NCI-H524 (cell line): ENCODE measurements at regions not wholly inside any gene's neighbourhood (a gene's known extent, or its start where the extent isn't known, plus 50 kb on each side); places are given as distances from the start of the nearest gene placed in this dataset.
"Not testable (repeated sequence)": the region's sequence is repeated elsewhere in the genome, so short reads cannot be mapped to it uniquely, and the experiment has no call there.

Source experiments
- DNase-seq, 2 experiments: peaks; one replicate each; lab custom pipeline; 2025; lab: John Stamatoyannopoulos, UW

DNA sequence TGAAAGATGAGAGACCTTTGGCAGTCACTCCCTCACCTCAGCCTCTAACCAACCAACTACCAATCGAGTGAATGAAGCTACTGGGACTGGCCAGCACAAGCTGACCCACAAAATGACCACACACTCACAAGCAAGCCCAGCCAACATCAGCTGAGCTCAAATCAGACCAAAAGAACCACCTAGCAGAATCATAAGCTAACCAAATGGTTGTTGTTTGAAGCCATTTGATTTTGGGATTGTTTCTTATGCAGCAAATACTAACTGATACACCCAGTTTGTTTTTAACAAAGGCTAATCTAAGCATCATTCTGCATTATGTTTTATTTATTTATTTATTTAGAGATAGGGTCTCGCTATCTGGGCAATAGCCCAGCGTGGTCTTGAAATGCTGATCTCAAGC, 310.4 kb downstream of the SETD4 start:
- DNase-seq = no peak

DNA sequence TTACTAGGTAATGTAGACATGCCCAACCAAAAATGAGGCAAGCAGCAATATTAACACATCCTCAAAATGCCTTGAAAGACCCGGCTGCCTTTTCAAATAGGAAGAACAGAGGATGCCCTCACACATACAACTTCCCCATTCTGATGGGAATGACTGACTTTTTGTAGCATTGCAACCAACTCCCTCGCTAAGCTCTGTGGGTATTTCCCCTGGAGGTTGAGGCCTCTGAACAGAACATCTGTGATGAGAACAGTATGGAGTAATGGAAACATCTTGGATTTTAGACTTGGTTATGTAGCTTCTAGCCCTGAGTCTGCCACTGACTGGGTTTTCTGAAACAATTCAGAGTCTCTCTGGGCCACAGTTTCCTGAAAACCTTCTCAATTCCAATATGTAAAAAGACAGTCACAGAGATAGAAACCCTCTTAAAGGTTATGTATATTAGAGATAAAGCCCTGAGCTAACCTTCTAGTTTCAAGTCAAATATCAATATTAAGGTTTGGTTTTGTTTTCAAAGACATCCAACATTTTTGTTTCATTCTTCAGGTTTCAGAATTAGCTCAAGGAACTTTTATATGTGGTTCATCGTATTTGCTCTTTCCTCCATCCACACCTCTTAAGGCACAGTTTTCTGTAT, 311.5 kb downstream of the SETD4 start:
- no peak for DNase-seq

GRCh38 chr21:35743571-35743970, 316.8 kb downstream of the SETD4 start:
- DNase-seq = no peak

DNA sequence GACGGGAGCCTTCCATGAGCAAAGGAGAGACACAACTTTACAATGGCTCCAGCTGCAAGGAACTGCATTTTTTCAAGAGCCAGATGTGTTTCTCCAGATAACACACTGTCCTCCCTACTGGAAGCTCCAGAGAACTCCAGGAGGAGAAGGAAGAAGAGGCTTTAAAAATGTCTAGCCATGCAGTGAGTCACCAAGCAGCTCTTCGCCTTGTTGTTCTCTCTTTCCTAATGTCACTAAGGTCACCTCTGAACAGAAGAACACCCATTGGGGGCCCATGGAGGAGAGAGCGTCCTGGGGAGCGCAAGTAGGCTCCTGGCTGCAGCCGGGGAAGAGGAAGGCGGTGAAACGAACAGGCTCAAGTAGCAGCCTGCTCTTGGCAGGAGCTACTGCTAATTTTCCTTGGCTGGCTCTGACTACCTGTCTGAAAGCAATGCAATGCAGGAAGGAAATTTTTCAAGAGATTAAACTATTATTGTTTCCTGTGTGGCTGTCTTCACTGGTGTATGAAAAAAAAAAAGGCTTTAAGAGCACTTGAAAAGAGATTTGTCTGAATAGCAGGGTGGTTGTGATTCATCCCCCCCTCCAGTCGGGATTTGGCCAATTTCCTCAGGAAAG, 321.9 kb downstream of the SETD4 start:
- DNase-seq = peak in 1 of 2 experiments; percentile 28

DNA sequence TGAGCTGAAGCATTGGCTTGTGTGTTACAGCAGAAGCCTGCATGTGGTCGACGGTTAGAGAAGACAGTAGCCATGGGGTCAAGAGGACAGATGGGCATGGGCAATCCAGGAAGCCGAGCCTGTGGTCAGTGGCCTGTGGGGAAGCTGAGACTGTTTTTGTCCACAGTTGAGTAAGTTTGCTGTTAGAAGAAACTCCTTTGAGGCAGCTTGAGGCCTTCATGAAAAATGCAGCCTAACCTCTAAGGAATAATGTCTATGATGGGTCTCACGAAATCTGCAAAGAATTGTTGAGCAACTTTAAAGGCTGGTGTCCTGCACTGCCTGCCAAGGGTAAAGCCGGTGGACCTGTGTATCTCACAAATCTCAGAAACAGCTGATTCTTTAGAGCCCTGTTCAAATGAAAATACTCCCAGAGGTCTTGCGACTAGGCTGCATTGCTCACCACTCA, 322.4 kb downstream of the SETD4 start:
- no peak for DNase-seq

DNA sequence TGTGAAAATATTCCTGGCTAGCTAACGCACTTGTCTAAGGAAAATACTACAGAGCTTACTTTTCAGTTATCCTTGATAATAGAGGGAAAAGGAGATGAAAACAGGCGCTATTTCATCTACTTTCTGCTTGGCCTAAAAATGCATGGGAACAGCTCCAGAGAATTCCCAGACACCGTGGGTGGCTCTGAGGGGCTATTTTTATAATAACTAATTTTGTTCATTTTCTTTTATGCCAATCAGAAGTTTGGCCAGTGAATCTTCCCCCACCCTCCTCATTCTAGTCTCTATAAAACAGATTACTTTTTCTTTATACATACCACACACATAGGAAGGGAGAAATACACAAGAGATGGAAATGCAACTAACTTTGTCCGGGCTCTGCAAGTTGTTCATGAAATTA, 322.9 kb downstream of the SETD4 start:
- DNase-seq = no peak

DNA sequence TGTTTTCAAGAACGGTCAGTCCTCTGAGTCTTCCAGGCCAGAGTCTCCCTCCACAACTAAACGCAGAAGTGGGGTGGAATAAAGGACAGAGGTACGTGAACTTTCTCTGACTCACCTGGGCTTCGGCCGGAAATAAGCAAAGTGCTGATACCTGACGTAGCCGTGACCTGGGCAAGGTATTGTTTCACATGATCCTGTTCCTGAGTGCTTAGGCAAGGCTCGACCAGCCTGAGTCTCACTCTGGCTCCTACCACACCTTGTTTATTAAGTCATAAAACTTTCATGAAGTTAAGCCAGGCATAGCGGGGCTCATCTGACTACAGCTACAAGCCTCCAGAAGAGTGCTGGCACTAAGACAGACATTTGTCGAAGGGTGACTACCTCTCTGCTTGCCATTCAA, 327.5 kb downstream of the SETD4 start:
- no peak for DNase-seq

GRCh38 chr21:35730325-35730724, 330.0 kb downstream of the SETD4 start:
- no peak for DNase-seq

- no peak for DNase-seq
Measured at GRCh38 chr21:35727830-35728229, 332.5 kb downstream of the SETD4 start.

DNA sequence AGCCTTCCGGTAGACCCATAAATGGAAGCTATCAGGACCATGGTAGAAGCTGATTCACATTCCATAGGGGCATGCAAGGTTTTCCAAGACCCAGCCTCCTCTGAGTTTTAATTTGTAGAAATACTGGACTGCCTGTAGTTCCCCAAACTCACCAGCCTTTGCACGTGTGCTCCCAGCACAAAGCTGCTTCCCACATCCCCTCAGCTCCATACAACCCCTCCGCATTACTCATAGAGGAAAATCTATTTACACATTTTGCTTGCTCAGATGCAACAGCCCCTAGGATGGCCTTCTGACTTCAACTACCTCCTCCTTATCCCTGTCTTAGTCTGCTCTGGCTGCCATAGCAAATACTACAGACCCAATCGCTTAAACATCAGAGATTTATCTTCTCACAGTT, 336.2 kb downstream of the SETD4 start:
- DNase-seq = no peak

- no peak for DNase-seq
Measured at GRCh38 chr21:35721701-35722100, 338.6 kb downstream of the SETD4 start.

GRCh38 chr21:35720208-35720731, 340.1 kb downstream of the SETD4 start:
- no peak for DNase-seq

DNA sequence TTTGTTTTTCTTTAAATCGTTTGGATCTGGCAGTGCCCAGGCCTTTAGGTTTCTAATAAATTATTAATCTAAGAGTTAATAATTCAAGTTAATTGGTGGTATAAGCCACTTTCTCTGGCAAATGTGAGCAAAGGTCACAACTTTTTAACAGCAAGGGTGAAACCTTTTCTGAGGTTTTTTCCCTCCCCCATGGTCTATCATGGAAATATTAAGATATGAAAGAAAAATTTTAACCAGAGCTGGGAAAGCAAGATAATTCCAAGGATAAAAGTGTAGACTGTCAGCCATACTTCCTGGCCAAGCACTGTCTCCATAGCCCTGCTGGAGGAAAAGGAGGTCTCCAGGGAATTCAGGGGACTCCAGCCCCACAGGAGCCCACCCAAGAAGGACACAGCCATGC, 341.2 kb downstream of the SETD4 start:
- DNase-seq = no peak

DNA sequence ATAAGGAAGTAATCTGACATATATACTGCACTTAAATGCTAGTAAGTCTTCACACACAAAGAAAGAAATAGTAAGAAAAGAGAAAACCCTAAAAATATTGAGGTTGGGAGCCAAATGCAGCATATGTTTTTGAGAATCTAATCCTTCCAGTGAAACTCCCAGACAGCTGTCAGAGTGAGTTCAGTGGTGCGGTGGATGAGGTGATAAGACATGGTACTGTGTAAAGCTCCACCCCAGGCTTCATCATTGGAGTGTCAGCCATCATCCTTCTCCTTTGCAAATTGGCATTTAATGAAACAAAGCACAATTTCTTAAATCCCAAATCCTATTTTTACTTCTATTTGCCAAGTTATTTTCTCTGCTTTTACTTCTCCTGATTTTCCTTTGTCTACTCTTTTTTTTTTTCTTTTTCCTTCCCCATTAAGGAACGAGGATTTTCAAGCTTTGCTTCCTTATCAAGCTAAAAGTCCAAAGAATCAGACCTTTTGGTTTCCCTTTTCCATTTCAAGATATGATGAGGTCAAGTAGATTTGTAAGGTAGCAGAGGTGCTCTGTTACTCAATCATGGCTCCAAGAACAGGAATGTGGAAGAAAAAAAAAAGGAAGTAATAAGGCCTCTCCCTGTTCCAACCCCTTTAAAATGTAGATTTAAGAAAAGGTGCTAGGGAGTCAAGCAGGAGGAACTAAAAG, 343.3 kb downstream of the SETD4 start:
- DNase-seq = peak; percentile 55 to 79

- no peak for DNase-seq
Measured at GRCh38 chr21:35713914-35714313, 346.4 kb downstream of the SETD4 start.

- peak in 1 of 2 experiments; percentile 12 for DNase-seq
Measured at GRCh38 chr21:35711661-35712060, 348.7 kb downstream of the SETD4 start.

DNA sequence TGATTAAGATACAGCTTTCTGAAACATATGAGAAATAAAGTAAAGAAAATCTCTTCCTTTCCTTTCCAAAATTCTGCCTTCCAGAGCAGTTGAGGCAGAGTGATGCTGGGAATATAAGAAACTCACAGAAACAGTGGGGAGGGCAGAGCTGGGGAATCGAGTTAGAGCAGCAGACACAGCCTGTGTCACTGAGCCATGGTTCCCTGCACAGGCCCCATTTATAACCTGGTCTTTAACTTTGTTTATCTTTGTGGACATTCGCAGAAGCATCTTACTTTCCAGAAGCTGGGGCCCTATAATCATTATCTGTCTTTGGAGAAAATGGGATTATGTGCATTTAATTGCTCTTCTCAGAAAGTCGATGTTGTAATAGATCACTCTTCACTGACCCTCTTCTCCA, 349.1 kb downstream of the SETD4 start:
- no peak for DNase-seq

DNA sequence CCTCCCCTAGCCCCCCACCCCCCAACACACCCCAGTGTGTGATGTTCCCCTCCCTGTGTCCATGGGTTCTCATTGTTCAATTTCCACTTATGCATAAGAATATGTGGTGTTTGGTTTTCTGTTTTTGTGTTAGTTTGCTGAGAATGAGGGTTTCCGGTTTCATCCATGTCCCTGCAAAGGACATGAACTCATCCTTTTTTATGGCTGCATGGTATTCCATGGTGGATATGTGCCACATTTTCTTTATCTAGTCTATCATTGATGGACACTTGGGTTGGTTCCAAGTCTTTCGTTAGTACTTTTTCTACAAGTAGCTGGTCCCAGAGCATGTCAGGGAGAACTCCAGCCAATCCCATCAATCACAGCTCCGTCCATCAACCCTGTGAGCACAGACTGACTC, 350.3 kb downstream of the SETD4 start:
- DNase-seq = not testable (repeated sequence)

GRCh38 chr21:35705888-35706287, 354.4 kb downstream of the SETD4 start:
- peak in 1 of 2 experiments; percentile 10 for DNase-seq

DNA sequence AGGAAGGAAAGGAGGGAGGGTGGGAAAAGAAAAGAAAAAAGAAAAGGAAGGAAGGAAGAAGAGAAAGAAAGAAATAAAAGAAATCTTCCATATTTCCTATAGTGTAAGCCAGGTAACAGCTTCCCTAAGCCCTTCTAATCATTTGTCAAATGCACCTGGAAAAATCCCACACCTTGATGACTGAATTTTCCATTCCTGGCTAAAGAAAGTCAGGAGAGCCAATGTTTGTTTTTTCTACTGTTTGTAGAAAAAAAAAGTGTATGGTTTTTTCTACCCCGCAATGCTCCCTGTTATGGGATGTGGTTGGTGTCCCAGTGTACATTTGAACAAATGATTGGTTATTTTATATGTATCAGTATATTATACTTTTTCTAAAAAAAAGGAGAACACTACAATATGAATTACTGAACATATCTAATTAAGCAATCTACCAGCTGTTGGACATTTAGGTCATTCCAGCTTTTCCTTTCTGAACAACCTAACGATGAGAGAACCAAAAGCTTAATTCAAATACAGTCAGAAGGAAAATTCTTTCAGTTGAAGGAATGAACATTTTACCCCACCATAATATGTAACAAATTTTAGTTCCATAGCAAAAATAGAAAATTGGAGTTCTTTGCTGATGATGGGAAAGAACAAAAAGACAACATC, 355.0 kb downstream of the SETD4 start:
- DNase-seq = no peak

DNA sequence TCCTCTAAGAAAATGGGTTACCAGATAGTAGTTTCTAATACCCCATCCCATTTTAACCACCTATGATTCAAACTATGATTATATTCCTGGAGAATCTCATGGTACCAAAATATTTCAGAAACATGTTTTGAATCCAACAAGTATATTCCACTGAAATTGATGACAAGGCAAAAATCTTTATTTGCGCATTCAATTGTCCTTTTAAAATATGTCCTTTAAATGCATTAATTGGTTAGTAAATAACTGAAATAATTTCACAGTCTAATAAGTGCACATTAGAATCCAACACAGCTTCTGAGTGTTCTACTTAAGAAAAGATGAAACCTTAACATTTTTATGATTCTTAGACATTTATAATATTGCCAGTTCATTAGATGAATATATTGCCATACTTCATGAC, 356.6 kb downstream of the SETD4 start:
- no peak for DNase-seq

DNA sequence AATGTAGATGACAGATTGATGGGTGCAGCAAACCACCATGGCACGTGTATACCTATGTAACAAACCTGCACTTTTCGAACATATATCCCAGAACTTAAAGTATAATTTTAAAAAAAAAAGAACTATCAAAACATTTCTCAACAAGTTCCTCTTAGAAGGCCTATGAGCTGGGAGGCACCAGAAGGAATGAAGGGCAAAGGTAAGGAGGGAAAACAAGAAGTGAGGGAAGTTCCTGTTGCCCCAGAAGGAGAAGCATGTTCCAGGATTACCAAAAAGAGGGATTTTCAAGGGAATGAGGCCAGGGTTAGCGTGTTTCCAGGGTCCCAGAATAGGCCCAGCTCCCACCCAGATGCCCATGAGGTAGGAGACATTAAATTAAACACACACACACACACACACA, 361.0 kb downstream of the SETD4 start:
- DNase-seq = no peak
